ENCODE measurements at regions not wholly inside any gene's neighbourhood (a gene's known extent, or its start where the extent isn't known, plus 50 kb on each side); places are given as distances from the start of the nearest gene placed in this dataset.
"Not testable (repeated sequence)": the region's sequence is repeated elsewhere in the genome, so short reads cannot be mapped to it uniquely, and the experiment has no call there.

DNA sequence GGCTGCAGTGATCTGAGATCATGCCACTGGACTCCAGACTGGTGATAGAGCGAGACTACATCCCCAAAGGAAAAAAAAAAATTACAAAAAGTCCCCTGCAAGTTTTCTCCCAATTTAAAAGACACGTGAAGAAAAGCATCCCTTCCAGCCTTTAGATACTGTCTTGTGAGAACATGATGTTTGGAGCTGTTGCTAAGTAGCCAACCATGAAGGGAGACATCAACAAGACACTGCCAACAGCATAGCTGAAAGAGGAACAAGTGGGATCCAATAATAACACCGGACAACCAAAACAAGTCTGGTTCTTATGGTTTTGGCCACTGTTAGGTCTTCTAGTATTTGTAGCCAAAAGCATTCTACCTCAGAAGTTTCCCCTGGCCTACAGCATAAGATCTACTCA lies 118.9 kb upstream of the CCDC180 start:
- no peak overlapping the region for H3K4me3 ChIP-seq (ENCODE audit: low read length)
- no peak for TF ChIP-seq ZNF274 (IDR thresholded peaks at IDR 0.05; ENCODE audit: low read depth, low read length)

DNA sequence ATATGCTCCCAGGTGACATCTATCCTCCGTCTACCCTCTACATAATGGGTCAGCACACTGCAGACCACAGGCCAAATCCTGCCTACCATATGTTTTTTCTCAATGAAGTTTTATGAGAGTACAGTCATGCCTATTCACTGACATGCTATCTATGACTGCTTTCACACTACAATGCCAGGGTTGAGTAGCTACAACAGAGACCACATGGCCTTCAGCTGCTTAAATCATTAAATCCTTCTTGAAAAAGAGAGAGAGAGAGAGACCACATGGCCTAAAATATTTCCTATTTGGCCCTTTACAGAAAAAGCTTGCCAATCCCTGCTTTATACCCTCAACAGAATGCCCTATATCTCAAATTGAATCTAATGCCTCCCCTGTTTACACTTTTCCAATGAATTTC lies 119.8 kb upstream of the CCDC180 start:
- not testable (repeated sequence) for H3K4me3 ChIP-seq (ENCODE audit: low read length)

DNA sequence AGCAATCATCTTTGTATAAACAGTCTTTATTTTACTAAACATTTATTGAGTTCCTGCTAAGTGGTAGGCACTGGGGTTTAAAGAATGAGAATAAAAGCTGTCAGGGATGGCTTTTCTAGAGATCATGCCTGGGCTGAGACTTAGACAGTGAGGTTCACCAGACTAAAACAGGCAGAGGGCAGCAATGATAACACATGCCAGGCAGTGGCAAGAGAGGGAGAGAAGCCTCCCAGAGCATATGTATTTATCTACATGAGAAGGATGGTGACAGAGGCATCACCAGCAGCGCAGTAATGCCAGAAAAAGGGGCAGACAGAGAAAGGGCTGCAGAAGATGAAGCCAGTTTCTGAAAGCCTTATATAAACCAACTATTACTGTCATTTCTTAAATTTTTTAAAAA lies 121.0 kb upstream of the CCDC180 start:
- TF ChIP-seq ZNF274 (IDR thresholded peaks at IDR 0.05; ENCODE audit: low read depth, low read length), result no peak
- no peak overlapping the region for H3K4me3 ChIP-seq (ENCODE audit: low read length)

DNA sequence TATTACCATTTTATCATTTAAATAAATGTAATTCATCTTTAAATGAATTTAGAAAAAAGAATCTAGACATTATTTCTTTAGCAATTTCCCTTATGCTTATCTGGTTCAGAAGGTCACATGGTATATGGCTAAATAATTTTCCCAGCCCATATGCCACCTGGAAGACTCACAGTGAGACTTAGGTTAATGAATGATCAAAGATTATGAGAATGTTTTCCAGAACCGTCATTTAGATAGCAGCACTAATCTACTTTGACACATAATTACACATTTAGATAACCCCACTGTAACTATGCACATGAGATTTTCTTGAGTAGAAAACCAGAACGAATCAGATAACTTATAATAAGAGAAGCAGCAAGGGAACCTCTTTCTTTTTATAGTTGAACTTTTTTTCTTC lies 124.9 kb upstream of the CCDC180 start:
- not testable (repeated sequence) for H3K4me3 ChIP-seq (ENCODE audit: low read length)

DNA sequence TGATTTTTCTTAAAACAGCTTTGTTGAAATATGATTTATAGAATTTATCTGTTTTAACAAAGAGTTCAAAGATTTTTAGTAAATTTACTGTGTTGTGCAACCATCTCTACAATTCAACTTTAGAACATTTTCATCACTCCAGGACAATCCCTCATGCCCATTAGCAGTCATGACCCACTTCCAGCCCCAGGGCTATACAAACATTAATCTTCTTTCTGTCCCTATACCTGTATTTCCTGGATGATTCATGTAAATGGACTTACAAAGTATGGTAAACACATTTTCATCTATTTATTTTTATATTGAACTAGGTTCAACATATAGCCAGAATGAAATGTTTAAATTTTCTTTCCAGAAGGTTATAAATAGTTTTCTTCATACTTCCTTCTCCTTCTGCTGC lies 127.8 kb upstream of the CCDC180 start:
- no peak for TF ChIP-seq ZNF274 (IDR thresholded peaks at IDR 0.05; ENCODE audit: low read depth, low read length)
- no peak overlapping the region for H3K4me3 ChIP-seq (ENCODE audit: low read length)

DNA sequence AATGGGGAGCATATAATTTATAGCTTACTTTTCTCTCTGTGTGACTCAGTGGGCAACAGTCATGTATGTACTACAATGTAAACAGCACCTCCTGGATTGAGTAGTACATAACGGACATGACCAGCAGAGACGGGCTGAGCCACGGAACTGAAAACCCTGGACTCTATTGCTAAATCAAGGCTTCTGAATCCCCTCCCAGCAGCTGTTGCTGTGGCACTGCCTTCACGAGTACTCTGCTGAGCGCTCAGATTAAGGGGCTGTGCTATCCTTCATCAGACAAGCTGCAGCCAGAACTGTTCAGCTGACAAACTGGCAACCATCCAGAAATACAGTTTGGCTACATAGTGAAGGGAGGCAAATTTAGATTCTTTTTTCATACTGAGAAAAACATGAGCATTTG lies 131.3 kb upstream of the CCDC180 start:
- H3K4me3 ChIP-seq (ENCODE audit: low read length), result no peak overlapping the region
- TF ChIP-seq ZNF274 (IDR thresholded peaks at IDR 0.05; ENCODE audit: low read depth, low read length), result no peak

DNA sequence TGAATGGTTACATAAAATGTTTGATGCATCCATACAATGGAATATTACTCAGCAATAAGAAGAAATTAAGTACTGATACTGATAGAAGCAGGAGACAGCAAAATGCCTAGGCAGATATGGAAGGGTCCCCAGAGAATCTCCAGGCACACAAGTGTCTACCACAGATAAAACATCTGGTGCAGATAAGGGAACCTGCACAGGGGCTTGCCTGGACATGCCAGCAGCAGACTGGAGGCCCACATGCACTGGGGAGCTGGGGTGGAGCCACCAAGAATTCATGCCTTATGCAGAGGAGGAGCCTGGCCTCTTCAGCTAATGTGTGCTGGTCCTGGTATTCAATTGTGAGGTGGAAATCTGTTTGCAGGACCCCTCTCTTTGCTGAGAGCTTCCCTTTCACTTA lies 129.2 kb upstream of the CTSV start:
- not testable (repeated sequence) for H3K4me3 ChIP-seq (ENCODE audit: low read length)

DNA sequence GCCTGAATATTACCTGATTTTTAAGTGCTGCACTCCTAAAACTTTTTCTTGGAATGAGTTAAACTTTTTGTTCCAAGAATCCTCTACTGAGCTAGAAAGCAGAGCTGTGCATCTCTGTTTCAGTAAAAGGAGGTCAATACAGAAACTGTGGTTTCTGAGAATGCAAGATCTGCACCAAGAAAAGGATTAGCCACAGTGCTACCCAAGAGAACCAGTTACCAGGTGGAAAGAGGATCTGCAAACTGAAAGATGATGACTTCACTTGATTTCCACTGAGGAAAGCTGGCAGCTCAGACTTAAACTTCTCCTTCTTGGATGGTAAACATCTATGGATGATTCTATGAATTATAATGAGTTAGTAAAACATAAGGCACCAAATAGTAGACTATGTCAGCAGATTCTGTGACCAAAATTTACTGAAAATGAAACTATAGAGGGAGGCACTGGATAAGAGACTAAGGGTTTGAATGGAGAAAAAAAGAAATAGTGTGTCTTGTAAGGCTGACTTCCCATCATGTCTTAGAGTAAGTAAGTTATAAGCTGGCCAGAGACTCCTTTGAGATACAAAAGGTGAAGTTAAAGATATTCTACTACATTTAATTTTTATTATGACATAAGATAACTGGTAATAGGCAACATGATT lies 127.7 kb upstream of the CTSV start:
- not testable (repeated sequence) for H3K4me3 ChIP-seq (ENCODE audit: low read length)

DNA sequence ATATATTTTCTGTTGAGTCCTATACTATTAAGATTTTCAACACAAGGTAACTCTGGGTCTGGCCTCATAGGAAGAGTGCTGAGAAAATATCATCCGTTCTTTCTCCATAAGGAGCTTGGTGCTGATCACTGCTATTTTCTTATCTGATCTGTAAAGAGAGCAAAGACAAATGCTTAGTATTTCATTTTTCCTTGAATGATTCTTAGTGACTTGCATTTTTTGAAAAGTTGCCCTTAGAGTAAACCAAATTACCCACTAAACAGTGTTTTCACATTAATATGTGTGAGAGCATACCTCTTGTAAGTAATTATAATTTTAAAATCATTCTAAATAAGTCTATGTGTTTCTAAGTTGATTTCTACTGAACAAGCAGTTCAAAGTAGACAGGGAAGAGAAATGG lies 121.3 kb upstream of the CTSV start:
- TF ChIP-seq ZNF274 (IDR thresholded peaks at IDR 0.05; ENCODE audit: low read depth, low read length), result no peak
- H3K4me3 ChIP-seq (ENCODE audit: low read length), result no peak overlapping the region

DNA sequence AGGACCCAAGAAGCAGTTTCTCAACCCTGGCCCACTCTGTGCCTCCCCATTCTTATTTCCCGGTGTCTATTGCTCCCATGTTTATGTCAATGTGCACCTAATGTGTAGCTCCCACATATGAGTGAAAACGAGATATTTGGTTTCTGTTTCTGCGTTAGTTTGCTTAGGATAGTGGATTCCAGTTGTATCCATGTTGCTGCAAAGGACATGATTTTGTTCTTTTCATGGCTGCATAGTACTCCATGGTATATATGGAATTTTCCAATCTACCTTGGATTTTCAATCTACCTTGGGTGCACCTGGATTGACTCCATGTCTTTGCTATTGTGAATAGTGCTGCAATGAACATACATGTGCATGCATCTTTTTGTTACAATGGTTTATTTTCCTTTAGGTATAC lies 119.8 kb upstream of the CTSV start:
- not testable (repeated sequence) for H3K4me3 ChIP-seq (ENCODE audit: low read length)

DNA sequence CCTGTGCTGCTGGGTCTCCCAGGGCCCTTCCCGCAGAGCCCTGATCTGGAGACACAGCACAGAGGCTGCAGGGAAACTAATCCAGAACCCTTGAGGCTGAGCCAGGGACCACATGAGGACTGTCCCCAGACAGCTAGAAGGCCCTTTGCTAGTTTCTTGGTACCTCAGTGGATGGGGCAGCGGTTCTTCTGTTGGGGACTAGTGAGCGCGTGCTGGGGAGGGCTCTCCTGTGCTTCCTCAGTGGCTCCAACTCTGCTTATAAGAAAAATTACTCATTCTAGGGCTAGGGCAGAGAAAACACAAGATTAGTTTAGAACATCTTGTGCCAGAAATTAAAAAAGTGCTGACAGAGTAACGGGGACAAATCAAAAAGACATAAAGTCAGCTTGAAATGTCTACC lies 116.5 kb upstream of the CTSV start:
- not testable (repeated sequence) for H3K4me3 ChIP-seq (ENCODE audit: low read length)

DNA sequence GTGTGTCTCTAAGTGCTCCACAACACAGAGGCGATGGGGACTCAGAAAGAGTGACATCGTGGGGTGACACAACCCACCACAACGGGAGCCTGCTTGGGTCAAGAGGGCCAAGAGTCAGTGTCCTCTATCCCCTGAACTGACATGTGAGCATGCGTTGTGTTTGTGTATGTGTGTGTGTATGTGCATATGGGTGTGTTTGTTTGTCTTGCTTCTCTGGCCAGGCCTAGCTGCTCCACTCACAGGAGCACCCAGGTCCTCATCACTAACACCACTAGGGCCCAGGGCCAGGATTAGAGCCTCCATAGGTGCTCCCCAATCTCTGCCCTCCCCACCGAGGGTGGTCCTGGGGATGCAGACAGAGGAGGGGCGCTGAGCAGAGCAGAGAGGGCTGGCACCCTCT lies 115.0 kb upstream of the CTSV start:
- H3K4me3 ChIP-seq (ENCODE audit: low read length), result no peak overlapping the region
- no peak for TF ChIP-seq ZNF274 (IDR thresholded peaks at IDR 0.05; ENCODE audit: low read depth, low read length)

DNA sequence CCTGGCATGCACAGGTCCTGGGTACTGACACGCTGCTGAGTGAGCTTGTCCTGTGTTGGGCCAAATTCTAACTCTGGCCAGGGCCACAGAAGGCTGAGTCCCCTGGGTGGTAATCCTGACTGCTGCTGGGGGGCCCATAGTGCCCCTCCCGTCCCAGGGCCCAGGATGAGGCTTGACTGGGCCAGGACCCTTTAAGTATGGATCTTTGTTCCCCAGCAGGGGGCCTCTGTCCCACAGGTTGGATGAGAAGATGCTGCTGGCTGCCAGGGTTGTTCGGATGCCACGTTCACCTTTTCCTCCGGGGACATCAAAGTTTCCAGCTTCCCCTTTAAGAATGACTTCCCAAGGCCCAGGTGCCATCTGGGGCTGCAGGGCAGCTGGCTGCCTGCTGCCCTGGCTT lies 114.2 kb upstream of the CTSV start:
- H3K4me3 ChIP-seq (ENCODE audit: low read length), result not testable (repeated sequence)

DNA sequence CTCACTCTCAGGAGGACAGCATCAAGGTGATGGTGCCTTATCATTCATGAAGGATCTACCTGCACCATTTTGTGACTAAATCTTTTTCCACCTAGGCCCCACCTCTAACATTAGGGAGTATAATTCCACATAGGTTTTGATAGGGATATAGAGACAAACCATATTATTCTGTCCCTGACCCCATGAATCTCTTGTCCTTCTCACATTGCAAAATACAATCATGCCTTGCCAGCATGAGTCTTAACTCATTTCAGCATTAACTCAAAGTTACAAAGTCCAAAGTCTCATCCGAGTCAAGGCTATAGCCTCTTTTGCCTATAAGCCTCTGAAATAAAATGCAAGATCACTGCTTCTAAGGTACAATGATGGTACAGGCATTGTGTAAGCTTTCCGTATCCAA lies 111.5 kb upstream of the CTSV start:
- H3K4me3 ChIP-seq (ENCODE audit: low read length), result not testable (repeated sequence)

DNA sequence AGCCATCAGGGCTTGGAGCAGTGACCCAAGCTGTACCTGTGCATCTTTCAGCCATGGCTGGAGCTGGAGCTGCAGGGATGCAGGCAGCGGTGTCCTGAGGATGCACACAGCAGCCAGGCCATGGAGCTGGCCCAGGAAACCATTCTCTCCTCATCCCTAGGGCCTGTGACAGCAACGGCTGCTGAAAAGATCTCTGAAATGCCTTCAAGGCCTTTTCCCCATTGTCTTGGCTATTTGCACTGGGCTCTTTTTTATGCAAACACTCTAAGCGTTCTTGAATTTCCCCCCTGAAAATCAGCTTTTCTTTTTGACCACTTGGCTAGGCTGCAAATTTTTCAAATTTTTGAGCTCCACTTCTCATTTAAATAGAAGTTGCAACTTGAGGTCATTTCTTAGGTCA lies 109.5 kb upstream of the CTSV start:
- H3K4me3 ChIP-seq (ENCODE audit: low read length), result not testable (repeated sequence)

DNA sequence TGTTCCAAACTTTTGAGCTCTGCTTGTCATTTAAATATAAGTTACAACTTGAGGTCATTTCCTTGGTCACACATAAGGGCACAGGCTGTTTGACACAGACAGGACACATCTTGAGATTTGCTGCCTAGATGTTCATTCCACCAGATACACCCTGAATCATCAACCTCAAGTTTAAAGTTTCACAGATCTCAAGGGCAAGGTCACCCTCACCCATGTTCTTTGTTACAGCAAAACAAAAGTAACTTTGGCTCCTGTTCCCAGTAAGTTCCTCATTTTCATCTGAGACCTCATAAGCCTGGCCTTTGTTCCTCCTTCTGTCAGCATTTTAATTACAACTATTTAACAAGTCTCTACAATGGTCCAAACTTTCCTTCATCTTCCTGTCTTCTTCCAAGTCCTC lies 106.7 kb upstream of the CTSV start:
- not testable (repeated sequence) for H3K4me3 ChIP-seq (ENCODE audit: low read length)

DNA sequence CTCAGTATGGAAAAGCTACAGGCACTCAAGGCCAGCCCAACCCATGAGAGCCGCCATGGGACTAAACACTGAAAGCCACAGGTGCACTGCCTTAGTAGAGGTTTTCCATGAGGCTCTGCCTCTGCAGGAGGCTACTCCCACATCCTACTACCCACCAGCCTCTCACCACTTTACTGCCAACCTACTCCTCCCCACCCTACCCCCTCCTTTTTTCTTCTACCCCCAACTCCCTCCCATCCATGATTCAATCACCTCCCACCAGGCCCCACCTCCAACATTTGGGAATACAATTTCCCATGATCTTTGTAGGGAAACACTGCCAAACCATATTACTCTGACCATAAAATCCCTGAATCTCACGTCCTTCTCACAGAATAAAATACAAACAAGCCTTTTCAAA lies 101.6 kb upstream of the CTSV start:
- no peak for TF ChIP-seq ZNF274 (IDR thresholded peaks at IDR 0.05; ENCODE audit: low read depth, low read length)
- H3K4me3 ChIP-seq (ENCODE audit: low read length), result no peak overlapping the region

Data from GM08714 (cell line).